ENCODE measurements at regions not wholly inside any gene's neighbourhood (a gene's known extent, or its start where the extent isn't known, plus 50 kb on each side); places are given as distances from the start of the nearest gene placed in this dataset.

DNA sequence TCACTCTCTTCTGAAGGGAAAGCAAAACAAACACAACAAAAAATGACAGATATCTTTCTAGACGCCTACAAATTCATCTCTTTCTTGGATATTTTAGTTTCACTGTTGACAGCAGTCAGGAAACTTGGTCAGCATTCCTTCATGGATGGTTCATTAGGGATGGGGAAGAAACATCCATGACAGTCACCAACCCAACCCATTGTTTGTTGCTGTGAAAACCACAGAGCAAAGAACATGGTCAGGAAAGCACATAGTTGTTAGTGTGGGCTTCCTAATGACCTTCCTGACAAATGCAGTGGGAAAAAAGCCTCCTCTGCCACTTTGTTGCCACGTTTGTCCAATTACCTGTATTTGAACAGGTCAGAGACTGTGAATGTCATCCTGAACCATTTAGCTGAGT is 139.8 kb upstream of the SNX19 start:
- no peak for DNase-seq

GRCh38 chr11:131063638-131064037 is 147.4 kb upstream of the SNX19 start:
- DNase-seq: no peak

- DNase-seq: peak; percentile 3
Measured at GRCh38 chr11:131064373-131064991, 148.2 kb upstream of the SNX19 start.

- no peak for DNase-seq
Measured at GRCh38 chr11:131065435-131066413, 149.4 kb upstream of the SNX19 start.

- DNase-seq: no peak
Measured at GRCh38 chr11:131066551-131066950, 150.3 kb upstream of the SNX19 start.

DNA sequence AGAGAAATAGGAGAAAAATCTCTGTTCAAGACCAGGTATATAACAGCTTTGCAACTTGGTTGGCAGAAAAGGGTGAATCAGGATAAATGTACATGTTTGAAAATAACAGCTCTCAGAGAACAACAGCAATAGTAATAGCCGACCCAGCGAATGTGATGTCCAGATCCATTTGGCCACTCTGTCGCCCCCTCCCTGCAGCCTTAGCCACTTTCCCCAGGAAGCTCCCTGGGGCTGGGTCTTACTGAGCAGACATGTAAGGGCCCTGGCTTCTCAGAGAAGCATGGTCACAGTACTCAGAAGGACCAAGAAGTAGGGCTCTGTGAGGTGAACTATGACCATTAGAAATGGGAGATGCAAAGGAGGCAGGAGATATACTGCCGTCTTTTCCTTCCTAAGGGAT is 154.1 kb upstream of the SNX19 start:
- DNase-seq: no peak

GRCh38 chr11:131073167-131073566 is 156.9 kb upstream of the SNX19 start:
- DNase-seq: no peak

DNA sequence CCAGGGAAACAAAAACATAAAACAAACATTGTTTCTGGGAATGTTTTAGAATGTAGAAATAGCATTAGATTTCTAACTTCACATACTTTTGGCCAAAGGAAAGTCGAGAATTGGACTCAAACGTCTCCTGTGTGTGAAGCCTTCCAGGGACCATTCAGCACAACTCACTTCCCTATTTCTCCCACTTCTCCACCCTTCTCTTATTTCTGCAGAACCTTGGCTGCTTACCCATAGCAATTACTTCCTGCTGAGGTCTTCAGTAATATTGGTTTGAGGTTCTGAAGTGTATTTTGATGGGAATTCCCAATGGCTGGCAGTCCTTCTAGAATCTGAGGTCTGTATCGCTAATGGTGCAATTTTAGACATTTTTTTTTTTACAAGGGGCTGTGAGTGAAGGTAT is 158.3 kb upstream of the SNX19 start:
- DNase-seq: no peak

- DNase-seq: no peak
Measured at GRCh38 chr11:131077340-131077739, 161.1 kb upstream of the SNX19 start.

GRCh38 chr11:131079036-131079435 is 162.8 kb upstream of the SNX19 start:
- no peak for DNase-seq

GRCh38 chr11:131089727-131090245 is 173.5 kb upstream of the SNX19 start:
- DNase-seq: no peak

DNA sequence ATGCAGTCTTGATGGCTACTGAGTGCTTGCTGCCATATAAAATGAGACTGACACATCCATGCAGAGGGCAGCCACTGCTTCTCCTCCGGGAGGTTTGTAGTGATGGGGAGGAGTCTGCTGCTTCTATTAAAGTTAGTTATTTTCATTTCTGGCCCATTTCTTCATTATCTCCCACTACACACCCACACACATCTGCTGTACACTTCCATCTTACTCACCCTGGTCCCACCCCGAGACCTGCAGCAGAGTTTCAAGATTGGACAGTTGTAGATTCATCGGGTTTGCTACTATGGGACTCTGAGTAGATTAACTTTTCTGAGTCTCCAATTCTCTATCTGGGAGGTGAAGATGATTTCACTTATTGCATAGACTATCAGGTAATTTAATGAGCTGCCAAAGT is 176.2 kb upstream of the SNX19 start:
- no peak for DNase-seq

- DNase-seq: no peak
Measured at GRCh38 chr11:131094827-131095226, 178.5 kb upstream of the SNX19 start.

GRCh38 chr11:131095511-131096185 is 179.4 kb upstream of the SNX19 start:
- DNase-seq: no peak

DNA sequence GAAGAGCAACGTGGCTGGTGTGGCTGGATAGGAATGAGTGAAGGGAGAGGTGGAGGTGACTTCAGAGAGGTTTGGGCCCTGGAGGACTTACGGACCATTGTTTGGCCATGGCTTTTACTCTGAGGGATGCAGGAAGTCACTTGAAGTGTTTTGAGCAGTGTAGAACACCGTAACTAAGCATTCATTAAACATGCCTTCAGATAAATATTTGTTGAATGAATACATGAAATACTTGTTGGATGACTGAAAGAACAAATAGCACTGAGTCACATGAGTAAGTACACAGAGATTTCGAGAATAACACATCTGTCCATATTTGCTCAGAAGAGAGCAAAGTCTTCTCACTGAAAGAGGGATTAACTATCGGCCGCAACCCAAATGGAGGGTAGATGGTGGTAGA is 182.7 kb upstream of the SNX19 start:
- no peak for DNase-seq

GRCh38 chr11:131099746-131100145 is 183.5 kb upstream of the SNX19 start:
- DNase-seq: no peak

- DNase-seq: no peak
Measured at GRCh38 chr11:131108760-131109159, 192.5 kb upstream of the SNX19 start.

DNA sequence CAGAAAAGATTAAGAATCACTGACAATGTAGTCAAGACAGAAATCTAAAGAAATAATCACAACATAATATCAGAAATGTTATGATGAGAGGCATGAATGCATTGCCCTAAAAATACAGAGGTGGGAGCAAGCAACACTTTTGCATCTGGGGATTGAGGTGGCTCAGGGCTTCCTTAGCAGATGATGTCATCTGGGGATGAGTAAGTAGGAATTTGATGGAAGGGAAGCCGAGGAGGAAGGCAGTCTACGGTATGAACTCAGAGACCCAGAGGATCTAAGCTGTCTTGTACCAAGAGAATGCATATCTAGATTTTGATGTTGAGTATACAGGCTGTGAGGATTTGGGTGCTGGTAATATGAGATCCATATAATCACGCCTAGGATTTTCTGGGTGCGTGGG is 193.0 kb upstream of the SNX19 start:
- DNase-seq: no peak

GRCh38 chr11:131109790-131110189 is 193.5 kb upstream of the SNX19 start:
- DNase-seq: no peak

GRCh38 chr11:131111775-131112174 is 195.5 kb upstream of the SNX19 start:
- DNase-seq: no peak

DNA sequence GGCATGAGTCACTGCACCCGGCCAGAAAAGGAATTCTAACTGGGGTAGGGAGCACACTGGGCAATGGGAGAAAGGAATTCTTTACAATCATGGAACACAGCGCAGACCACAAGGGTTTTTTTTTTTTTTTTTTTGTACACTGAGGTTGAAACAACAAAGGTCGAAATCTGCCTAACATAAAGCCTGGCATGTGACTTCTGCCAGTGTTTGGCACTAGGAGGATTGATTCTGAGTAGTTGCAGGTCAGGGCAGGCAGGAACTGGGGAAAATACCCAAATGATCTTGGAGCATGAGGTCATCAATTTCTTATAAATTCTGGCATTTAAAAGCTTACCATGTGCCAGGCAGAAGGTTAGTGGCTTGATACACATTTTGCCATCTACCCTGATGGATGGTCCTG is 202.0 kb upstream of the SNX19 start:
- no peak for DNase-seq

DNA sequence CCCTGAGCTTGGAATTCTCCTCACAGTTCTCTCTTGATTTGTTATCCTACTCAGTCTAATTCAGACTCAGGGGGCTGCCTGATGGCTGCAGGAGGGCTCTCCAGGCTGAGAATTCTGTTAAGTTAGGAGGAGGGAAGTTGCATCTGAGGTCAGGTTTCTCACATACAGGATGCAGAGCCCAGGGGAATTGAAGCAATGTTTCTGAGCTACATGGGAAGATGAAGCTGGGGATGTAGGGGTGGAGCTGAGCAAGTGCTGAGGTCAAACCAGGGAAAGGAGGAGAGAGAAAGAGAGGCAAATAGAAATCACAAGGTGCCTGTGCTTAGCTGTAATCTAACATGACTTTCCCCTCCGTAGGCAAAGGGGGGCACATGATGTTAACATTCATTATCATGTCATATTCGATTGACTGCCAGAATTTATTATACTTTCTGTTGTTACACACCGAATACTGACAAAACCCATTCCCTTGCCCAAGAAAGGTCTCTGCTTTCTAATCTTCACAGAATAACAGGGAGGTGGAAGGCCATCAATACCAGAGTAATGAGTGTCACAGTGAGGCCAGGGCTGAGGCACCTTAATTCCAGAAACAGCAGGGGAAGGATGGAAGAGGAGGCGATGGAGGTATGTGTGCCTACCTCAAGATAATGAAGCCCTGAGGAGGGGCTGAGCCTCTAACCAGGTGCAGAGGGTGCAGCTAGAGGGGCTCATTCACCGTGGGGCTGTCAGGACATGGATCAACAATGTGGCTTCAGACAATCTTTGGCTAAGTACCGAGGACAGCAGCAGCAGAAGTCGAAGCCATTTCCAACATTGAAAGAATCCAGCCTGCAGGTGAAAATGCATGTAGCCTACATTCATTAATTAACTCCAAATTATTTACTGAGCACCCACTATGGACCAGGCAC is 205.4 kb upstream of the SNX19 start:
- DNase-seq: no peak
